Activated CD8-positive, alpha-beta memory T cell treated with anti-CD3 and anti-CD28 coated beads, Interleukin-2, amount 50 U/mL, for 24 hours (primary cell): ENCODE measurements at regions not wholly inside any gene's neighbourhood (a gene's known extent, or its start where the extent isn't known, plus 50 kb on each side); places are given as distances from the start of the nearest gene placed in this dataset.
A peak's percentile ranks its signal among the peaks of the same experiment; 100 is the strongest.

Source experiments
- DNase-seq: peaks from one replicate; pipeline ENCODE4 v3.0.0-alpha.2; 2020; ENCODE audit errors: extremely low read depth

GRCh38 chr7:148950806-148951205 is 66.7 kb upstream of the EZH2 start:
- DNase-seq = no peak

GRCh38 chr7:148944935-148945934 is 61.1 kb upstream of the EZH2 start:
- no peak for DNase-seq

DNA sequence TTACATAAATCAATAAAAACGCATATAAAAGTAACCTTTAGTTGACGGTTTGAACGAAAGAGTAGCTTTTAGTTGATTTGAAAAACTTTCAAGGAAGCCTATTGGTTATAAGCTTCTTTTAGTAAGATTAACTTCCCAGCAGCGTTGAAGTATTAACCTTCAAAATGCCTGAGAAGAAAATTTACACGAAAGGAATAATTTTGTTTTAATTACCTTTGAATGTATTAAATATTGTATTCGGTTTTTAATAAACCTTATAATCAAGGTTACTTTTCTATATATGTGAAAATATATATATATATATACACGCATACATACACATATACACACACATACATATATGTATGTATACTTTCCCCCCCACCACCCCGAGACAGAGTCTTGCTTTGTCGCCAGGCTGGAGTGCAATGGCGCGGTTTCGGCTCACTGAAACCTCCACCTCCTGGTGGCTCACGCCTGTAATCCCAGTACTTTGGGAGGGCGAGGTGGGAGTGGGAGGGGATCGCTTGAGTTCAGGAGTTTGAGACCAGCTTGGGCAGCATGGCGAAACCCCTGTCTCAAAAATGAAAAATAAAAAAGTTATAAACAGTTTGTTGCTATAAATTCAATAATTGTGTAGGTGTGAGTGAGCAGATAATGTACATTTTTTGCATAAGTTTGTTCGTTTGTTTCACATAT is 57.6 kb upstream of the EZH2 start:
- peak; percentile 26 for DNase-seq

DNA sequence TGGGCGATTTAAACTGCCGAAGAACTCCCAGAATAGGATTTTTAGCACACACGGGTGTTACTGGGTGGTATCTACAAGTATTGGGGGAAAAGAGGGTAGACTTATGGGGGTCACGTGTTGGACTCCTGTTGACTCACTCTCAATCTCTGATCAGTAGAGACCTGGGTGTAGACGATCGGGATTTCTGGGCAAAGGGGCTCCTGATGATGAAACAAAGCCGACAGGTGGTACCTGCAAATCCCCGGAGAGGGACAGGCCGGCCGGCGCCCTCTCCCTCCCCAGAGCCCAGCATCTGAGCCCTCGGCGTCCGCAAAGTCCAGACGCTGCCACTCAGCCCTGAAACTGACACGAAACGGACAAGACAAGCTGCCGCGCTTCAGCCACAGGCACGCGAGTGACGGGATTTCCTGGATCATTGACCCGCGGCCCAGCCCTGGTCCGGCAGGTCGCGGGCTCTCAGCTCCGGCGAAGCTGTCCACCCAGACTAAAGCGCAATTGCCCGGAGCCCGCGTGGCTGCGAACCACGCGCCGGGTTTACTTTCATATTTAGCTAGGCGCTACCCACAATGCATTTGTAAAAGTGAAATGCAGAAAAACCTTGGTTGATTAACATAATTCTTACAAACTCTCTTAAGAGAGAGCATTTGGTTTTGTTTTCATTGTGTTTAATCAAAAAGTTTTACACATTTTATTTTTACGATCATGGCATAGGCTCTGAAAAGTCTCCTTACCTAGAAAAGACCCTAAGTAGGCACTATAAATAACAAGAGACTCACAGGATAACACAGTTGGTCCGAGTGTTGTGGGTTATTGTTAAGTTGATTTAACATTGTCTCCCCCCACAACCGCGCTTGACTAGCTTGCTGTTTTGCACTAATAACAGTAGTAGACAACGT is 56.9 kb upstream of the EZH2 start:
- peak; percentile 27 for DNase-seq

DNA sequence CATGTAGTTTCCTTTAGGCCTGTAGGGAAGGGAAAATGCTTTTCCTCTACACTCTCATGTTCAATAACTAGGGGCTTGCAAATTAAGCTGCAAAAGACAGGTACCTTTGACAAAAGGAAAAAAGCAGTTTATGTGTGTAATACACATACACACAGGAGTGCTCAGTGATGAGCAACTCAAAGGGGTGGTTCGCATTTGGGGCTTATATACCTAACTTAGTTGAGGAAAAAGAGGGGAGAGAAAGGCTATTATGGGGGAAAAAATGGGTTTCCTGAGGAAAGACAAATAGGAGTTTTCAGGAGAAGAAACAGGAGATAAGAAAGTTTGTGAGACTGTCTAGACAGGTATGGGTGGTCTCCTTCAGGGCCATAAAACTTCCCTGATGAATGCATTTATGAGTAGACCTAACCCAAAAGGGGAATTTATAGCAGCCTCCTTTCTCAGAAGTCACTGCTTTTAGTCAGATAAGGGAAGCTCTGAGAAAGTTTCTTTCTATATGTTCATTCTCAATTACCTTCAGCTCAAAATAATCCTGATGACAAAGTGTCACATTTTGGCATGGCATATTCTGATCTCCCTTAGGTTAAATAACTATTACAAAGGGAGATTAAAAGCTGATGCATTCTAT is 55.2 kb upstream of the EZH2 start:
- no peak for DNase-seq

DNA sequence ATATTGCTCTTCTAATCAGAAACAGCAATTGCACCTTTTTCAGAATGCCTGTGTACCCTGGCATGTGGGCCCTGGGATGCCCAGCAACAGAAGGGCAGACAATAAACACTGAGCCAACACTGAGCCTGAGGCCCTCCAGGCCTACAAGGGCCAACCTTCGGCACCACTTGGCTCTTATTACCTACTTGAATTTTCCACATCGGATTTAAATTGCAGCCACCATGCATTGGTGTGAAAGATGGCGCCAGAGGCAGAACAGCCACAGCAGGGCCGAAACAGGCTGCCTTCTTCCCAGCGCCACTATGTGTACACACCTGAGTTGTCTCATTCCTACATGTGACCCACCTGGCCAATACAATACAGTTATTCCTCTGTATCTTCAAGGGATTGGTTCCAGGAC is 51.4 kb upstream of the EZH2 start:
- DNase-seq = no peak
